DMS53 treated with DMSO at 0.1 percent for 48 hours (cell line): ENCODE measurements at regions not wholly inside any gene's neighbourhood (a gene's known extent, or its start where the extent isn't known, plus 50 kb on each side); places are given as distances from the start of the nearest gene placed in this dataset.

Source experiments
- DNase-seq: peaks from one replicate; lab custom pipeline; 2025; ENCODE audit not compliant: unreplicated experiment; lab: John Stamatoyannopoulos, UW

- no peak for DNase-seq
These were observed 571.0 kb downstream of the NR2F1-AS1 start for GRCh38 chr5:93010037-93010436.

DNA sequence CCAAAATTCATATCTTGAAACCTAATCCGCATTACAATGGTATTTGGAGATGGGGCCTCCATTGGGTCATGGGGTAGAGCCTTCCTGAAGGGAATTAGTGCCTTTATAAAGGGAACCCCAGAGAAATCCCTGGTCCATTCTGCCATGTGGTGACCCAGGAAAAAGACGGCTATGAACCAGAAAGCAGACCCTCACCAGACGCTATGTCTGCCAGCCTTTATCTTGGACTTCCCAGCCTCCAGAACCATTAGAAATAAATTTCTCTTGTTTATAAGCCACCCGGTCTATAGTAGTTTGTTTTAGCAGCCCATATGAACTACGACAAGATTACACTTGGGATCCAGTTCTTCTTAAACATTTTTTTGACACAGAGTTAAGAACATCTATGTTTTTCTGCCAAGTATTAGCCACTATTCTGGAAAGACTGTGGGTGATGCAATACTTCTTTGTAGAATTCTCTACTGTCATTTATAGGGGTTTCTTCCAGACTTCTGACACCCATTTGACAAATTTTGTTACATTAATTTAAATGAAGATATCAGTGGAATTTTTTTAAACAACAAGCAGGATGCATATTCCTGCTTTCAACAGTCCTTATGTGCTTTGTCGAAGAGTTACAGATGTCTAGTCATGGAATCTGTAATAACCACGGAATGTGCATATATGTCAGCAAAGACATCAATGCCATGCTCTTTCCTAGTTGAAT is 572.4 kb downstream of the NR2F1-AS1 start:
- no peak for DNase-seq

- DNase-seq, result no peak
These were observed 574.1 kb downstream of the NR2F1-AS1 start for GRCh38 chr5:93006915-93007314.

DNA sequence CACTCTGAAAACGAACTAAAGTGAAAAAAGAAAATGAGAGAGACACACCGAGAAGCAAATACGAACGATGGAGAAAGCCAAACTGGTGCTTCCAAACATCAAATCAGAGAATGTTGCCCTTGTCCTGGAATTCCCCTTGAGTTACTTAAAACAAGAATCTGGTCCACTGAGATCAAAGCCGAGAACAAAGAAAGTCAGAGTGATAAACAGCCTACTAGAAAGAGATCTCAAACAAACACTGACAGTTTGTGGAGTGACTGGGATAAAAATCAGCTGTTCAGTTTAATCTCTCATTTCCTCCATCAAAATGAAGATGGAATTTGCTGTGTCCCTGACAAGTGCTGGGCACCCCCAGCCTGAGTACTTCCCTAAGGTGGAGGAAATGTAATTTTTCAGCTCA is 582.6 kb downstream of the NR2F1-AS1 start:
- no peak for DNase-seq

DNA sequence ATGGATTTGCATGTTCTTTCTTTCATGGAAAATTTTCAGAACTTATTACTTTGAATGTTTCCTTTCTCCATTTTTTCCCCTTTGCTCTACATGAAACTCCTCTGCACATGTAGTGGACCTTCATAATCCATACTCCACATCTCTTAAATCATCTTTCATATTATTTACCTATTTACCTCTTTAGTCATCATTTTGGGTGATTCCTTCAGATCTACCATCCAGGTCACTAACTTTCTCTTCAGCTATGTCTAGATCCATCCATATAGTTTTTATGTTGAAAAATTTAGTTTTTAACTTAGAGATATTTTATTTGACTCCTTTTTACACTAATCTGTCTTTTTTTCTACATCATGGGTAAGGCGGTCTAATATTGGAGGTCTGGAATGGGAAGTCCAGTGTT is 586.6 kb downstream of the NR2F1-AS1 start:
- no peak for DNase-seq

GRCh38 chr5:92992073-92992472 is 588.9 kb downstream of the NR2F1-AS1 start:
- DNase-seq, result no peak

DNA sequence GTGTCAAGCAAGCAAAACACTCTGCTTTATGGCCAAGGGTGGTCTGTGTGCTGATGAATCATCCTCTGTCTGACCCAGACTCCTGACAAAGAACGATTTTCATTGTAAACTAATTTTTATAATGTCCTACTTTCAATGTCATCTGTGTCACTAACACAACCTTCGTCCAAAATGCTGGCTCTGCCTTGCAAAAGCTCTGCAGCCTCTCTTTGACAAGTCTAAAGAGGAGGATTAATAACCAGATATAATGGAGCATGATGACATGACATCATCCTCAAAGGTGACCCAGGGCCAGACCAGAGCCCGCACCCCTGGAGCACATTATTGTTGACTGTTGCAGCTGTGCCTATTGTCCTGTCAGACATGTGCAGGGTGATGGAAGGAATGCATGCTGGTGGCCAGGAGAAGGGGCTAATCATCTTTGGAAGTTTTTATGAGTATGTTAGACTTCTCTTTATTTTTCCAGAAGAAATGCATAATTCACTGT is 589.4 kb downstream of the NR2F1-AS1 start:
- DNase-seq, result no peak

DNA sequence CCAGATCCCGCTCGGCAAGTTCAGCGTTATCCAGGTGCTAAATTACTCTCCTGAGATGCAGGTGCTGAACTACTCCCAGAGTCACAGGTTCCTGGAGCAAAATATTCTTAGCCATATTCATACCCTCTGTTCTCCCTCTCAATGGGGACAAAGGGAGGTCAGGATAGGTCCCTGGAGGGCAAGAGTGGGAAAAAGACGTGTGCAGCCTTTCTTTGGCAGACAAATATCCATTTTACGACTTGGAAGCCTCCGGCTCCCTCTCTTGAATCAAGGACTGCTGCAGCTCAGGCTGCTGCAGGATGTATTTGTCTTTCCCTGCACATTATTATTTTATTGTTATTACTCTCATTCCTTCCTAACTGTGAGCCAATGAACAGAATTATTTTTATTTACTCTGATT is 590.2 kb downstream of the NR2F1-AS1 start:
- no peak for DNase-seq

GRCh38 chr5:92981001-92981400 is 600.0 kb downstream of the NR2F1-AS1 start:
- DNase-seq, result no peak

DNA sequence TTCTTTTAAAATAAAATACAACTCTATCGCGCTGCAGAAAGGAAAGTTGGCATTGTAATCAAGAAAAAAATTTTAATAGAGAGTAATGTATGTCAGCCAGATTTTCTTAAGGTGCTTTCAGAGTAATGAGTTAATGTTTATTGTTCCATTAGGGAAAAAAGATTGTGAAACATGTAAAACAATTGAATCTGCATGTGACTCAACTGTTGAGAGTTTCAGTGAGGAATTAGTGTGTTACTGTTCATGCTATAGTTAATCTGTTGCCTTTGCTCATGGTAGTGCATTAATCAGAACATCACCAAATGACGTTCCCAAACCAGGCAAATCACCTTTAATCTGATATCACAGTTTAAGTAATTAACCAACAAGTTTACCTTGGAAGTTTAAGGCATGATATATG is 600.5 kb downstream of the NR2F1-AS1 start:
- DNase-seq, result no peak

- DNase-seq, result no peak
These were observed 601.3 kb downstream of the NR2F1-AS1 start for GRCh38 chr5:92979716-92980115.

DNA sequence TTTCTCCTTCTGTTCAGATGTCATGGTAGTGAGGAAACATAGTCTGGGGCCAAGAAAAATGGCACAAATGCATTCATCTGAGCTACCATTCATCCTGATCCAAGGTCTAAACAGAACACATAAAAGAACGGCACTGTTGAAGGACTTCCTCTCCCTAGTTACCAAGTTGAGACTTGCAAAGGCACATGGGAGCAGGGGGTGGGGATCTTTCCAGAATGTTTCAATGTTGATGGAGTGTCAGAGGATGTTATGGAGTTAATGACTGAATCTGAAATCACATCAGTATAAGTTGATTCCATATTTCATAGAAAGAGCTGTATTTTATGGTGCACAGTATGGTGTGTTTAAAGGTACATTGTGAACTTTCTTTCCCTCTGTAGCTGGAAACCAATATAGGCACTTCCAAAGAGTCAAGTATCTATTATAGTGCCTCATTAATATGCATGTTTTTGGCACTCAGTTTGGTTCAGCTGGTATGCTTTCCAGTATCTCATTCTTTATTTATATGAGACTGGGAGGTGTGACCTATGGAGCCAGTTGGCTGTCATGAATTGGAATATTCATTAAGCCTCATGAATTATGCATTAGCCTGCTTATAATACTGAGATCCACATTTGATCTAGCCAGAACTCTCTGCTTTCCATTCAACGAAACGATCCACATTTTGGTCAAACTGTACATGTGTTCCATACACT is 603.0 kb downstream of the NR2F1-AS1 start:
- no peak for DNase-seq

- no peak for DNase-seq
These were observed 604.9 kb downstream of the NR2F1-AS1 start for GRCh38 chr5:92976156-92976555.

DNA sequence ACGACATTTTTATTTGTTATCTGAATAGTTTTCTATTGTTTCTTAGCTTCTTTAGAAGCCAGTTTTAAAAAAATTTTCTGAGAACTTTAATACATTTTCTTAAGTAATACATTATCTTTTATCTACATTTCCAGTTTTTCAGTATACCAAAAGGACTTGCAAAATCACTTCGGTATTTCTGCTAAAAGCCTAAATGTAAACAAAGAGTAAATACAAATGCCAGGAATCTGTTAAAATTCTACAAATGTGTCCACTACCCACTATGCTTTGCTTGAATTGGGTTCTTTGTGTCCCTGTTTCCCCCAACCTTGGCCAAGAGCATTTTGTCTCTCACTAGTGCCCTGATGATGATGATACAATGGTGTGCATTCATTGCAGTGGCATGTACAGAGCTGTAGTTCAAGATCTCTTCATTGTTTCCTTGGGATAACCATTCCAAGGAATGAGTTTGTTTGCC is 611.2 kb downstream of the NR2F1-AS1 start:
- DNase-seq, result no peak

DNA sequence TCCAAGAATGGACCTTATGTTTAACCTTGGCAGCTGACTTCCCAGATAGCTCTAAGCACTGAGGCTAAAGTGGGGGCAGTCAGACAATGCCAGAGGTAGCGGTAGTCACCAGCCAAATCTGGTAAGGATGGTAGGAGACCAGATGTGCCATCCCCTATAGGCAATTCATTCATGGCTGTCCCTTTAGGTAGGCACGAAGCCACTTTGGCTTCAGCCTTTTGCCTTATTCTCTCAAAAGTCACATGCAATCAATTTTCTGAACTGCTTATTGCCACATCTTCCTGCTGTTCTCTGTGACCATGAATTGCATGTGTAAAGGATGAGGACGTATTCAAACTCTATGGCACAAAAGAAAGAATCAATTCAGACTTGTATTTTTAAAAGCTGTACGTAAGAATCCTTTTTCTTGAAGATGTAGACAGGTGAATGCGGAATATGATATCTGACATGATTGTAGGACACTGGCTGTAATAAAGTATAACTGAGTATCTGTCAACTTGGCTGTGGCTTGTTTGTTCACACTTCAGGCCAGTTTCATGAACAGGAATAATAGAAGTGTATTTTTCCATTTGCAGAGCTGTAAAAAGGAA is 611.7 kb downstream of the NR2F1-AS1 start:
- DNase-seq, result no peak

GRCh38 chr5:92963800-92964199 is 617.2 kb downstream of the NR2F1-AS1 start:
- no peak for DNase-seq

GRCh38 chr5:92962752-92963151 is 618.3 kb downstream of the NR2F1-AS1 start:
- peak; percentile 93 for DNase-seq

DNA sequence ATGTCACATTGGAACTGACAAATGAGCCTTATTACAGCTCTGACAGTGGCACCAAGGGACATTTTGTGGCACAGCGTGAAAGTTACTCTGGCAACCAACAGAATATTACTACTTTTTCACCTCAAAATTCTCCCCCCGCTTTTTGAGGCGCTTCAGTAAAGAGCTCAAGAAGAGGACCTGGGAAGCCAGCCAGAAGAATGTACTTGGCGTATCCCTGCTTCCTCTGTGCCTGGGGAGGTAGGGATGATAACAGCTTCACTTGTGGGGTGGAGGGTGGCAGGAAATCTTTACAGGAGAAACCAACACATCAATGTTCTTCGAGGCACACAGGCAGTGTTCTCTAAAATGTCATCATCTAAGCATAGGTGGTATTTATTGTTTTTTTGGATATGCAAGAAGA is 624.1 kb downstream of the NR2F1-AS1 start:
- no peak for DNase-seq

- no peak for DNase-seq
These were observed 628.8 kb downstream of the NR2F1-AS1 start for GRCh38 chr5:92952243-92952642.

DNA sequence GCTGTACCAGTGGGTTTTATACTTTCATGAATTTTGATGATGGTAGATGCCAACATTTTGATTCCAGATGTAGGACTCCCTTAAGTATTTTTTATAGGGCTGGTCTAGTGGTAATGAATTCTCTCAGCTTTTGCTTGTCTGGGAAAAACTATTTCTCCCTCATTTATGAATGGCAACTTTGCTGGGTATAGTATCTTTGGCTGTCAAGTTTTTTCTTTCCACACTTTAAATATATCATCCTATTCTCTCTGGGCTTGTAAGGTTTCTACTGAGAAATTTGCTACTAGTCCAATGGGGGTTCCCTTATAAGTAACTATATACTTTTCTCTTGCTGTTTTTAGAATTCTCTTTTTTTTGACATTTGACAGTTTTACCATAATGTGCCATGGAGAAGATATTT is 629.3 kb downstream of the NR2F1-AS1 start:
- DNase-seq, result no peak

DNA sequence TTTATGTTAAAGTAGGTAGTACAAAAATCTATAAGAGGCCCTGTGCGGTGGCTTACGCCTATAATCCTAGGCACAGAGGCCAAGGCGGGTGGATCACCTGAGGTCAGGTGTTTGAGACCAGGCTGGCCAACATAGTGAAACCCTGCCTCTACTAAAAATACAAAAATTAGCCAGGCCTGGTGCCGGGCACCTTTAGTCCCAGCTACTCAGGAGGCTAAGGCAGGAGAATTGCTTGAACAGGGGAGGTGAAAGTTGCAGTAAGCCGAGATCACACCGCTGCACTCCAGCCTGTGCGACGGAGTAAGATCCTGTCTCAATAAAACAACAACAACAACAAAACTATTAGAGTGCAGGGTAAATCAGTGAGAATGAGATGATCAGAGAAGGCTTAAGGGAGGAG is 634.5 kb downstream of the NR2F1-AS1 start:
- DNase-seq, result no peak

DNA sequence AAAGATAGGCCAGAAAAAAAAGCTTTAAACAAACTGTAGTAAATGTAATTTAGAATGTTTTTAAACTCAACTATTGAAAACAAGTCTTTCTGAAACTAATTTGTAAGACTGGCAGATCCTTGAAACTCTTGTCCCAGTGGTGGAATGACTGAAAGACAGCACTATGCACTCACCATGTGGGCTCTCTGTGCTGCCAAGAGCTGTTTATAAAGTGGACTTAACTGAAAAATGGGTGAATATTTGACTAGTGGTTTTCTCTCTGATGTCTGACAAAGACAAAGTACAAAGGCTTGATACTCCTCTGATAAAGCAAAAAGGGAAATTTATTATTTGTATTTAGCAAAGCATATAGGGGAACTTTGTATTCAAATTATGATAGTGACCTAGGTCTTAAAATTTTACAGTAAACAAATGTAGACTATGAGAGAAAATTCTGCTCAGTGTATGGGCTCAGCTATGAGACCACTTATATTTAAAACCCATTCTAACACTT is 635.4 kb downstream of the NR2F1-AS1 start:
- peak; percentile 10 for DNase-seq
